ENCODE measurements at regions not wholly inside any gene's neighbourhood (a gene's known extent, or its start where the extent isn't known, plus 50 kb on each side); places are given as distances from the start of the nearest gene placed in this dataset.
A peak's percentile ranks its signal among the peaks of the same experiment; 100 is the strongest.
"Not testable (repeated sequence)": the region's sequence is repeated elsewhere in the genome, so short reads cannot be mapped to it uniquely, and the experiment has no call there.

DNA sequence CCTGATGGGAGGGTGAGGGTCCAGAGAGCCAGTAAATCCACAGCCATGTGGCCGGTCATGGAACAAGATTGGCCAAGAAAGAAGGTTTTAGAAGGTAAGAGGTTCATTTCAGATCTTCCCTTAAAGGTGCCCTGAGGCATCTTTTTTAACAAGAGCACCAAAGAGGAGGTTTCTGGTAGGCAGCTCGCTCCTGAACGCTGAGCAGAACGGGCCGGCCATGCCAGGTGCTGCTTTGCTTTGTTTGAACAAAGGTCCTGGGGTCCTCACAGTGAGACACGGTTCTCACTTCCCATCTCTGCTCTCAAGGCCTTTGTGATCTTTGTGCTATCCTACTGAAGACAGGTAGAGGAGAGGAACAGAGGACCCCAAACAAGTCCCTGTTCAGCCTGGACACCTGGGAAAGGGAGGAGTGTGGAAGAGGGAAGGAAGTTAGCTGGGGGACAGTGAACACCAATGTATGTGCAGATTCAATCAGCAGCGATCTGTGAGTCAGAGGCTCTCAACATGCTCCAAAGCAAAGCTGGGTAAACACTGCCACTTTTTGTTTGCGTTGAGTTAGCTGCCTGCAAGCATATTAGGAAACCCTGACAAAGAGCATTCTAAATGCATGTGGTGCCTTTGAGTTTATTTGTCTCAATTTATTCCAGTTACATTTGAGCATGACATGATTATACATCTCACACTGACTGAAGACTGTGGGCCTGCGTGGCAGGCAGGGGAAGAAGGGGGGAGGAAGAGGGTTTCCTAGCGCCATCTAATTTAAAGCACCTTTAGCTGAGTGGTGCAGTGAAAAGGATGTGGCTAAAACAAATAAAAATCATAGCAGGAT is 102.4 kb downstream of the ASB1 start:
- Histone ChIP-seq H3K9ac (ENCODE audit: insufficient read depth in 1 of 2, low read length in 2 of 2) (no peak overlapping the region), H3K4me1 (ENCODE audit: control insufficient read depth in 5 of 5, insufficient read depth in 5 of 5, low read length in 5 of 5) (peaks cover 0 to 16% (median 0%) of the 10 kb centered on the region in 5 donors), H3K27me3 (ENCODE audit: control insufficient read depth in 3 of 3, insufficient read depth in 3 of 3, low read length in 2 of 3) (no peaks in the 10 kb centered on the region), H3K4me3 (no peak overlapping the region), H3K36me3 (ENCODE audit: control insufficient read depth in 4 of 4, insufficient read depth in 4 of 4, low read length in 4 of 4) (no peaks in the 10 kb centered on the region), H3K9me3 (ENCODE audit: control insufficient read depth in 4 of 4, insufficient read depth in 3 of 4, low read length in 3 of 4) (peaks cover 0 to 13% (median 2%) of the 10 kb centered on the region in 4 donors), H3K27ac (ENCODE audit: low read depth in 1 of 2, low read length in 1 of 2) (no peak overlapping the region)
- WGBS, 2 donors: 69 to 81% methylated on average over 10 of the region's 10 CpGs
- TF ChIP-seq, protein P1, sequence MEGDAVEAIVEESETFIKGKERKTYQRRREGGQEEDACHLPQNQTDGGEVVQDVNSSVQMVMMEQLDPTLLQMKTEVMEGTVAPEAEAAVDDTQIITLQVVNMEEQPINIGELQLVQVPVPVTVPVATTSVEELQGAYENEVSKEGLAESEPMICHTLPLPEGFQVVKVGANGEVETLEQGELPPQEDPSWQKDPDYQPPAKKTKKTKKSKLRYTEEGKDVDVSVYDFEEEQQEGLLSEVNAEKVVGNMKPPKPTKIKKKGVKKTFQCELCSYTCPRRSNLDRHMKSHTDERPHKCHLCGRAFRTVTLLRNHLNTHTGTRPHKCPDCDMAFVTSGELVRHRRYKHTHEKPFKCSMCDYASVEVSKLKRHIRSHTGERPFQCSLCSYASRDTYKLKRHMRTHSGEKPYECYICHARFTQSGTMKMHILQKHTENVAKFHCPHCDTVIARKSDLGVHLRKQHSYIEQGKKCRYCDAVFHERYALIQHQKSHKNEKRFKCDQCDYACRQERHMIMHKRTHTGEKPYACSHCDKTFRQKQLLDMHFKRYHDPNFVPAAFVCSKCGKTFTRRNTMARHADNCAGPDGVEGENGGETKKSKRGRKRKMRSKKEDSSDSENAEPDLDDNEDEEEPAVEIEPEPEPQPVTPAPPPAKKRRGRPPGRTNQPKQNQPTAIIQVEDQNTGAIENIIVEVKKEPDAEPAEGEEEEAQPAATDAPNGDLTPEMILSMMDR (IDR thresholded peaks at IDR 0.05; ENCODE audit: control extremely low read depth, extremely low read depth): no peak
- peak; percentile 22 to 65 (median 47) for DNase-seq
- peak; percentile 77 for ATAC-seq (ENCODE audit: insufficient read depth, low FRiP score)

DNA sequence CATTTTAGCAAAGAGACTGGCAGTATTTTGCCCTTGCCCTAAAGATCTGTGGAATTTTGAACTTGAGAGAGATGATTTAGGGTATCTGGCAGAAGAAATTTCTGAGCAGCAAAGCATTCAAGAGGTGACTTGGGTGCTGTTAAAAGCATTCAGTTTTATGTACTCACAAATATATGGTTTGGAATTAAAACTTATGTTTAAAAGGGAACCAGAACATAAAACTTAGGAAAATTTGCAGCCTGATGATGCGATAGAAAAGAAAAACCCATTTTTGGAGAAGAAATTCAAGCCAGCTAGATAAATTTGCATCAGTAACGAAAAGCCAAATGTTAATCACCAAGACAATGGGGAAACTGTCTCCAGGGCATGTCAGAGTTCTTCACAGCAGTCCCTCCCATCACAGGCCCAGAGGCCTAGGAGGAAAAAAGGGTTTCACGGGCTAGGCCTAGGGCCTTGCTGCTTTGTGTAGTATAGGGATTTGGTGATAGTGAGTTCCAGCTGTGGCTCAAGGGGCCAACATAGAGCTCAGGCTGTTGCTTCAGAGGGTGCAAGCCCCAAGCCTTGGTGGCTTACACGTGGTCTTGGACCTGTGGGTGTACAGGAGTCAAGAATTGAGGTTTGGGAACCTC is 104.4 kb downstream of the ASB1 start:
- 77 to 78% methylated on average over 4 of the region's 4 CpGs for WGBS, 2 donors
- peak in 1 of 3 donors; percentile 3 for DNase-seq
- not testable (repeated sequence) for H3K9ac ChIP-seq (ENCODE audit: insufficient read depth in 1 of 2, low read length in 2 of 2); H3K27ac ChIP-seq (ENCODE audit: low read depth in 1 of 2, low read length in 1 of 2); H3K4me3 ChIP-seq; ATAC-seq (ENCODE audit: insufficient read depth, low FRiP score); H3K4me1 ChIP-seq (ENCODE audit: control insufficient read depth in 5 of 5, insufficient read depth in 5 of 5, low read length in 5 of 5); H3K27me3 ChIP-seq (ENCODE audit: control insufficient read depth in 3 of 3, insufficient read depth in 3 of 3, low read length in 2 of 3); H3K36me3 ChIP-seq (ENCODE audit: control insufficient read depth in 4 of 4, insufficient read depth in 4 of 4, low read length in 4 of 4)
- peaks cover 0 to 17% (median 2%) of the 10 kb centered on the region in 4 donors for H3K9me3 ChIP-seq (ENCODE audit: control insufficient read depth in 4 of 4, insufficient read depth in 3 of 4, low read length in 3 of 4)

DNA sequence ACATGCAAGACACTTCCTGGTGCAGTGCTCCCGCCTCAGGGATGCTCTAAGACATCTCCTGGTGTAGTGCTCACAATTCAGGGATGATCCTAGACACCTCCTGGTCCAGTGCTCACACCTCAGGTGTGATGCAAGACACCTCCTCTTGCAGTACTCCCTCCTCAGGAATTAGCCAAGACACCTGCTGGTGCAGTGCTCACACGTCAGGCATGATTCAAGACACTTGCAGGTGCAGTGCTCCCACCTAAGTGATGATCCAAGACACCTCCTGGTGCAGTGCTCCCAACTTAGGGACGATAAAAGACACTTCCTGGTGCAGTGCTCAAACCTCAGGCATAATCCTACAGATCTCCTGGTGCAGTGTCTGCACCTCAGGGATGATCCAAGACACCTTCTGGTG is 117.0 kb downstream of the ASB1 start:
- 73 to 80% methylated on average over 3 of the region's 3 CpGs for WGBS, 2 donors
- H3K27ac ChIP-seq (ENCODE audit: low read depth in 1 of 2, low read length in 1 of 2); H3K4me3 ChIP-seq; H3K27me3 ChIP-seq (ENCODE audit: control insufficient read depth in 3 of 3, insufficient read depth in 3 of 3, low read length in 2 of 3); H3K4me1 ChIP-seq (ENCODE audit: control insufficient read depth in 5 of 5, insufficient read depth in 5 of 5, low read length in 5 of 5); H3K36me3 ChIP-seq (ENCODE audit: control insufficient read depth in 4 of 4, insufficient read depth in 4 of 4, low read length in 4 of 4); ATAC-seq (ENCODE audit: insufficient read depth, low FRiP score); H3K9ac ChIP-seq (ENCODE audit: insufficient read depth in 1 of 2, low read length in 2 of 2); DNase-seq: not testable (repeated sequence)
- peaks cover 0 to 32% (median 0%) of the 10 kb centered on the region in 4 donors for H3K9me3 ChIP-seq (ENCODE audit: control insufficient read depth in 4 of 4, insufficient read depth in 3 of 4, low read length in 3 of 4)

DNA sequence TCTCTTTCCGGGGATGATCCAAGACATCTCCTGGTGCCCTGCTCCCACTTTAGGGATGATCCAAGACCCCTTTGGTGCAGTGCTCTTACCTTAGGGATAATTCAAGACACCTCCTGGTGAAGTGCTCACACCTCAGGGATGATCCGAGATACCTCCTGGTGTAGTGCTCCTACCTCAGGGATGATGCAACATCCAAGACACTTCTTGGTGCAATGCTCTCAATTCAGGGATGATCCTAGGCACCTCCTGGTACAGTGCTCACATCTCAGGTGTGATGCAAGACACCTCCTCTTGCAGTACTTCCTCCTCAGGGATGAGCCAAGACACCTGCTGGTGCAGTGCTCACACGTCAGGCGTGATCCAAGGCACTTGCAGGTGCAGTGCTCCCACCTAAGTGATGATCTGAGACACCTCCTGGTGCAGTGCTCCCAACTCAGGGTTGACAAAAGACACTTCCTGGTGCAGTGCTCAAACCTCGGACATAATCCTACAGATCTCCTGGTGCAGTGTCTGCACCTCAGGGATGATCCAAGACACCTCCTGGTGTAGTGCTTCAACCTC is 122.3 kb downstream of the ASB1 start:
- no peak for DNase-seq
- Histone ChIP-seq H3K9ac (ENCODE audit: insufficient read depth in 1 of 2, low read length in 2 of 2) (no peak overlapping the region), H3K4me3 (no peak overlapping the region), H3K27ac (ENCODE audit: low read depth in 1 of 2, low read length in 1 of 2) (no peak overlapping the region), H3K27me3 (ENCODE audit: control insufficient read depth in 3 of 3, insufficient read depth in 3 of 3, low read length in 2 of 3) (no peaks in the 10 kb centered on the region), H3K36me3 (ENCODE audit: control insufficient read depth in 4 of 4, insufficient read depth in 4 of 4, low read length in 4 of 4) (no peaks in the 10 kb centered on the region), H3K9me3 (ENCODE audit: control insufficient read depth in 4 of 4, insufficient read depth in 3 of 4, low read length in 3 of 4) (peaks cover 0 to 3% (median 1%) of the 10 kb centered on the region in 4 donors), H3K4me1 (ENCODE audit: control insufficient read depth in 5 of 5, insufficient read depth in 5 of 5, low read length in 5 of 5) (no peaks in the 10 kb centered on the region)
- ATAC-seq (ENCODE audit: insufficient read depth, low FRiP score): no peak
- 87 to 95% methylated on average over 5 of the region's 5 CpGs for WGBS, 2 donors
- TF ChIP-seq, protein P1 (IDR thresholded peaks at IDR 0.05; ENCODE audit: control extremely low read depth, extremely low read depth): no peak
